HCT116 (cell line): ENCODE measurements at regions not wholly inside any gene's neighbourhood (a gene's known extent, or its start where the extent isn't known, plus 50 kb on each side); places are given as distances from the start of the nearest gene placed in this dataset.

ENCODE experiments used
- ATAC-seq: fragments of 200-7000 bp; cut with Tn5 transposase; 2 replicates; pipeline ENCODE4 v1.9.1; 2020; ENCODE audit warnings: mild to moderate bottlenecking, moderate library complexity
- BruUV-seq: library from RNA; stranded (reverse); fragments of 400-500 nt; replicated peaks from 2 replicates; lab custom pipeline; 2021; lab: Mats Ljungman, UMichigan
- CTCF ChIA-PET: fragments of 300-600 bp; sonication (Branson Sonifier 250); formaldehyde crosslinking; loops from one replicate; lab custom pipeline; 2021; ENCODE audit warnings: antibody characterized with exemption; lab: Charles Lee
- POLR2A ChIA-PET: fragments of 300-600, 350-600 bp; sonication (Branson Sonifier 250); formaldehyde crosslinking; loops from one replicate; lab custom pipeline; 2021; ENCODE audit warnings: antibody characterized with exemption; lab: Charles Lee
- RAD21 ChIA-PET, 2 experiments: fragments of 300-600 bp; sonication (Branson Sonifier 250); formaldehyde crosslinking; loops; one replicate each; lab custom pipeline; 2023; ENCODE audit warnings: low total read pairs in 2 of 2; ENCODE audit not compliant: uncharacterized antibody in 2 of 2, unreplicated experiment in 2 of 2, low non-redundant PET in 1 of 2; lab: Charles Lee
- DNase-seq: peaks from one replicate; pipeline ENCODE4 v3.0.0-alpha.2; 2010; ENCODE audit warnings: low read depth, low spot score
- H2AFZ ChIP-seq: fragments of 200-600 bp; shearing (Covaris generic), sonication (generic); 2 replicates; pipeline ENCODE4 v1.6.1; 2017; ENCODE audit warnings: low read depth, mixed run types, mixed read lengths, antibody characterized with exemption, low read length; ENCODE audit not compliant: poor library complexity, severe bottlenecking
- H3K27ac ChIP-seq: 2 replicates; pipeline ENCODE4 v1.5.1; 2012; ENCODE audit warnings: low read depth, low read length
- H3K27me3 ChIP-seq: fragments of 200-600 bp; sonication (generic); 2 replicates; pipeline ENCODE4 v1.6.1; 2016; ENCODE audit warnings: mixed run types, low read length, mixed read lengths; ENCODE audit not compliant: insufficient read depth
- H3K36me3 ChIP-seq, 2 experiments: fragments of 200-500 bp in 1 of 2; fragments of 200-600 bp in 1 of 2; sonication (Bioruptor generic) in 1 of 2; sonication (generic) in 1 of 2; 2 replicates each; pipeline versions ENCODE4 v1.5.1 to v1.6.1; 2014 to 2016; ENCODE audit warnings: low read length in 2 of 2, inconsistent platforms in 1 of 2, mixed read lengths in 1 of 2, mixed run types in 1 of 2; ENCODE audit not compliant: insufficient read depth in 2 of 2, control insufficient read depth in 1 of 2
- H3K4me1 ChIP-seq, 2 experiments: fragments of 200-600 bp in 1 of 2; sonication (generic) in 1 of 2; 2 replicates each; pipeline versions ENCODE4 v1.5.1 to v1.6.1; 2012 to 2017; ENCODE audit warnings: low read length in 2 of 2, inconsistent platforms in 1 of 2, mild to moderate bottlenecking in 1 of 2, mixed read lengths in 1 of 2, mixed run types in 1 of 2, moderate library complexity in 1 of 2; ENCODE audit not compliant: insufficient read depth in 2 of 2, control insufficient read depth in 1 of 2
- H3K4me2 ChIP-seq: fragments of 200-600 bp; sonication (generic); 2 replicates; pipeline ENCODE4 v1.6.1; 2017; ENCODE audit warnings: mixed run types, low read length, mixed read lengths
- H3K4me3 ChIP-seq, 2 experiments: fragments of 200-600 bp in 1 of 2; sonication (generic) in 1 of 2; replicated peaks in 1 of 2; 2 replicates each; pipeline ENCODE4 v1.5.1; 2011 to 2016; ENCODE audit warnings: low read length in 2 of 2, control low read depth in 1 of 2, low read depth in 1 of 2, mild to moderate bottlenecking in 1 of 2, mixed read lengths in 1 of 2, mixed run types in 1 of 2
- H3K79me2 ChIP-seq: fragments of 200-600 bp; sonication (generic); 2 replicates; pipeline ENCODE4 v1.6.1; 2017; ENCODE audit warnings: mild to moderate bottlenecking, mixed run types, low read length, moderate library complexity, mixed read lengths; ENCODE audit not compliant: insufficient read depth
- H3K9ac ChIP-seq: fragments of 200-600 bp; sonication (generic); 2 replicates; pipeline ENCODE4 v1.6.1; 2016; ENCODE audit warnings: low read length, mixed read lengths
- H3K9me2 ChIP-seq: fragments of 200-600 bp; sonication (generic), shearing (Covaris generic); 2 replicates; pipeline ENCODE4 v1.6.1; 2017; ENCODE audit warnings: mixed run types, mild to moderate bottlenecking, moderate library complexity; ENCODE audit not compliant: insufficient read depth
- H3K9me3 ChIP-seq, 2 experiments: fragments of 200-500 bp in 1 of 2; fragments of 200-600 bp in 1 of 2; sonication (Bioruptor generic) in 1 of 2; sonication (generic) in 1 of 2; 2 replicates each; pipeline ENCODE4 v1.6.1; 2014 to 2017; ENCODE audit warnings: low read length in 2 of 2, mixed read lengths in 2 of 2, inconsistent platforms in 1 of 2, low read depth in 1 of 2, mild to moderate bottlenecking in 1 of 2, mixed run types in 1 of 2, moderate library complexity in 1 of 2; ENCODE audit not compliant: control insufficient read depth in 1 of 2, insufficient read depth in 1 of 2
- H4K20me1 ChIP-seq: fragments of 200-600 bp; sonication (generic), shearing (Covaris generic); 2 replicates; pipeline ENCODE4 v1.6.1; 2017; ENCODE audit warnings: mixed run types, mild to moderate bottlenecking, moderate library complexity; ENCODE audit not compliant: insufficient read depth
- CBX3 ChIP-seq: IDR thresholded peaks from 2 replicates; pipeline ENCODE4 v1.6.1; 2012; ENCODE audit warnings: low read depth
- CEBPB ChIP-seq: IDR thresholded peaks from 2 replicates; pipeline ENCODE4 v1.6.1; 2012; ENCODE audit warnings: low read depth
- MAX ChIP-seq: IDR thresholded peaks from 2 replicates; pipeline ENCODE4 v1.6.1; 2012
- POLR2A ChIP-seq: IDR thresholded peaks from 2 replicates; pipeline ENCODE4 v1.7.0; 2011; ENCODE audit warnings: borderline replicate concordance; ENCODE audit not compliant: insufficient read depth, insufficient read length; ENCODE audit errors: extremely low read depth
- POLR2AphosphoS5 ChIP-seq: IDR thresholded peaks from 2 replicates; pipeline ENCODE4 v1.6.1; 2011; ENCODE audit warnings: mild to moderate bottlenecking, low read depth, low read length, moderate library complexity
- RAD21 ChIP-seq: IDR thresholded peaks from 2 replicates; pipeline ENCODE4 v1.6.1; 2012; ENCODE audit warnings: low read depth, mild to moderate bottlenecking
- SIN3A ChIP-seq: IDR thresholded peaks from 2 replicates; pipeline ENCODE4 v1.6.1; 2012; ENCODE audit warnings: low read depth
- SP1 ChIP-seq: IDR thresholded peaks from 2 replicates; pipeline ENCODE4 v1.6.1; 2012; ENCODE audit warnings: low read depth
- SRF ChIP-seq: IDR thresholded peaks from 2 replicates; pipeline ENCODE4 v1.6.1; 2012; ENCODE audit warnings: low read depth
- YY1 ChIP-seq: IDR thresholded peaks from 2 replicates; pipeline ENCODE4 v1.6.1; 2011; ENCODE audit warnings: low read length, low read depth, moderate library complexity, mild to moderate bottlenecking; ENCODE audit not compliant: insufficient replicate concordance; ENCODE audit errors: extremely low read depth
- ZBTB33 ChIP-seq: IDR thresholded peaks from 2 replicates; pipeline ENCODE4 v1.6.1; 2011; ENCODE audit warnings: mild to moderate bottlenecking, low read length, moderate library complexity; ENCODE audit not compliant: insufficient replicate concordance; ENCODE audit errors: extremely low read depth
- ZFX ChIP-seq: fragments of 450-650 bp; IDR thresholded peaks from 2 replicates; pipeline ENCODE4 v1.6.1; 2017
- intact Hi-C: fragments of 100-400 bp; cut with micrococcal nuclease; formaldehyde crosslinking; loops from 2 replicates; pipeline ENCODE4 v1.10.0; 2022

- ATAC-seq (no peak), DNase-seq (no peak)
- no peak overlapping the region for H3K4me2 ChIP-seq
- H3K27ac ChIP-seq = no peak overlapping the region
- TF ChIP-seq SP1 (no peak), ZFX (no peak), POLR2A (no peak), SRF (no peak), MAX (no peak), POLR2AphosphoS5 (no peak), RAD21 (no peak), CEBPB (no peak), CBX3 (no peak), YY1 (no peak), ZBTB33 (no peak), SIN3A (no peak)
- H3K4me3 ChIP-seq = no peak overlapping the region
- no peaks in the 10 kb centered on the region for H3K27me3 ChIP-seq
- H3K36me3 ChIP-seq = no peaks in the 10 kb centered on the region
- H3K79me2 ChIP-seq = no peaks in the 10 kb centered on the region
- intact Hi-C loops = no loop called here
- H3K4me1 ChIP-seq = no peaks in the 10 kb centered on the region
- BruUV-seq = no TSS peak
- no peak overlapping the region for H3K9ac ChIP-seq
- POLR2A ChIA-PET = no interaction called here
- H2AFZ ChIP-seq = no peak overlapping the region
- no peaks in the 10 kb centered on the region for H3K9me2 ChIP-seq
- CTCF ChIA-PET = no interaction called here
- no peaks in the 10 kb centered on the region for H4K20me1 ChIP-seq
- RAD21 ChIA-PET = no interaction called here
- H3K9me3 ChIP-seq = peaks cover 17 to 25% of the 10 kb centered on the region in 2 experiments; a peak in 2 of 4 replicates
These were observed 1147.7 kb upstream of the WWC1 start for GRCh38 chr5:167143716-167144115.
